Left lobe of liver (tissue), 2 donors: ENCODE measurements at regions not wholly inside any gene's neighbourhood (a gene's known extent, or its start where the extent isn't known, plus 50 kb on each side); places are given as distances from the start of the nearest gene placed in this dataset.

ENCODE experiments used
- ATAC-seq: fragments of 200-7000 bp; cut with Tn5 transposase; one replicate; pipeline ENCODE4 v1.9.1; 2020; ENCODE audit warnings: mild to moderate bottlenecking, moderate library complexity
- DNase-seq: peaks from one replicate; pipeline ENCODE4 v3.0.0-alpha.2; 2020; ENCODE audit warnings: low spot score
- donor health status: DM: no; HTN: no; CAD: no; lungs with moderate emphysema.
- donor health status: DM: no; HTN: yes; CAD: no.

- ATAC-seq (no peak), DNase-seq (no peak)
These were observed 274.5 kb downstream of the DSEL start for GRCh38 chr18:67242001-67242400.

GRCh38 chr18:67241299-67241698 is 275.2 kb downstream of the DSEL start:
- DNase-seq (no peak), ATAC-seq (no peak)

- ATAC-seq (no peak), DNase-seq (no peak)
These were observed 276.7 kb downstream of the DSEL start for GRCh38 chr18:67239826-67240225.

- ATAC-seq (no peak), DNase-seq (no peak)
These were observed 283.5 kb downstream of the DSEL start for GRCh38 chr18:67232991-67233390.

GRCh38 chr18:67232406-67232805 is 284.1 kb downstream of the DSEL start:
- DNase-seq: no peak
- ATAC-seq: no peak

- no peak for DNase-seq
- no peak for ATAC-seq
These were observed 293.6 kb downstream of the DSEL start for GRCh38 chr18:67222887-67223286.

GRCh38 chr18:67219821-67220220 is 296.7 kb downstream of the DSEL start:
- no peak for DNase-seq
- ATAC-seq: no peak

GRCh38 chr18:67218556-67218955 is 298.0 kb downstream of the DSEL start:
- ATAC-seq (no peak), DNase-seq (no peak)

GRCh38 chr18:67217551-67218166 is 298.9 kb downstream of the DSEL start:
- ATAC-seq (peak; percentile 94), DNase-seq (no peak)

GRCh38 chr18:67216846-67217245 is 299.7 kb downstream of the DSEL start:
- no peak for DNase-seq
- no peak for ATAC-seq

GRCh38 chr18:67215686-67216085 is 300.8 kb downstream of the DSEL start:
- no peak for DNase-seq

GRCh38 chr18:67211646-67212045 is 304.9 kb downstream of the DSEL start:
- no peak for DNase-seq
- no peak for ATAC-seq

More at GRCh38 chr18:67215686-67216085, 300.8 kb downstream of the DSEL start:
- no peak for ATAC-seq

GRCh38 chr18:67200665-67201064 is 315.9 kb downstream of the DSEL start:
- DNase-seq (no peak), ATAC-seq (no peak)

- ATAC-seq (peak; percentile 95), DNase-seq (no peak)
These were observed 316.4 kb downstream of the DSEL start for GRCh38 chr18:67199993-67200617.

- ATAC-seq (no peak), DNase-seq (no peak)
These were observed 321.6 kb downstream of the DSEL start for GRCh38 chr18:67194886-67195285.

- ATAC-seq (peak; percentile 73), DNase-seq (no peak)
These were observed 324.0 kb downstream of the DSEL start for GRCh38 chr18:67192535-67192934.

- ATAC-seq (no peak), DNase-seq (no peak)
These were observed 333.1 kb downstream of the DSEL start for GRCh38 chr18:67183398-67183797.

GRCh38 chr18:67179726-67180125 is 336.8 kb downstream of the DSEL start:
- ATAC-seq (no peak), DNase-seq (no peak)

- ATAC-seq: no peak
- no peak for DNase-seq
These were observed 356.9 kb downstream of the DSEL start for GRCh38 chr18:67159662-67160061.

- ATAC-seq: no peak
- no peak for DNase-seq
These were observed 361.5 kb downstream of the DSEL start for GRCh38 chr18:67154979-67155378.

- DNase-seq: no peak
- no peak for ATAC-seq
These were observed 365.2 kb downstream of the DSEL start for GRCh38 chr18:67151366-67151765.

- DNase-seq (peak; percentile 48), ATAC-seq (peak; percentile 96)
These were observed 370.8 kb downstream of the DSEL start for GRCh38 chr18:67145586-67146292.
